GM12865 (cell line): ENCODE measurements at regions not wholly inside any gene's neighbourhood (a gene's known extent, or its start where the extent isn't known, plus 50 kb on each side); places are given as distances from the start of the nearest gene placed in this dataset.

ENCODE experiments used
- DNase-seq: peaks from one replicate; pipeline ENCODE4 v3.0.0; 2010; ENCODE audit warnings: low read depth
- H3K4me3 ChIP-seq: 2 replicates; pipeline ENCODE4 v1.5.1; 2011; ENCODE audit warnings: mild to moderate bottlenecking, low read depth, low read length, control low read depth
- TF ChIP-seq, protein P1 (sequence below): IDR thresholded peaks from 2 replicates; pipeline ENCODE4 v1.5.1; 2011; ENCODE audit warnings: low read length, control low read depth, low read depth, inconsistent platforms; ENCODE audit not compliant: insufficient read depth; ENCODE audit errors: missing control alignments

DNA sequence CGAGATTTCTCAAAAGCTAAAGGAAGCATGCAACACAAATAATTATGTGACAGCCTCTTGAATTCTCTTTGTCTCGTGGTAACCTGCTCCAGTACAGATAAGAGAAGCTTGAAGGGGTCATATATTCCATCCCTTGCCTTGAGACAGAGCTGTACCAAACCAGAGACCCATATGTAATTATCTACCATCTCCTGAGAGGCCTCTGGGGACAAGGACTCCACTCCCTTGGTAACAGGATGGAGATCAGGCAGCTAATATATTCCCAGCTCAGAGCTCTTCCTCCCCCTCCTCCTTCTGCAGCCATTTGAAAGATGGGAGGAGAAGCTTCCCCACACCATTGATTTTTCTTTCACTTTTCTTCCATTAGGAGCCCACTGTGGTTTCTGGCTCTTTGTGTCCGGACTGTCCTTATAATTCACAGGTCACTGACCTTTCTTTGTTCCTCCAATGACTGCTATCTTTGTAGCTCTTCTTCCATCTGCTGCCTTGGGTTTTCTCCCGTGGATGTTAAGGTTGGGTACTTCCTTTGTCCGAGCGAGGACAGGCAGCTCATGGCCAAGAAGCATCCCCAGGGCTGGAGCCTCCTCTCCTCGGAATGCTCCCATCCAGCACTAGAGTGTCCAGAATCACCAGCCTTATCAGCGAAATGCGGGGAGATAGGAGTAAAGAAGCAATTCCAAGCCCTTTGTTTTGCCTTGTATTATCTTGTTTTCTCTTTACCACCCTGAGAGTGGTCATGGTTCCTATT lies 51.4 kb upstream of the CALM2 start:
- TF ChIP-seq, protein P1, sequence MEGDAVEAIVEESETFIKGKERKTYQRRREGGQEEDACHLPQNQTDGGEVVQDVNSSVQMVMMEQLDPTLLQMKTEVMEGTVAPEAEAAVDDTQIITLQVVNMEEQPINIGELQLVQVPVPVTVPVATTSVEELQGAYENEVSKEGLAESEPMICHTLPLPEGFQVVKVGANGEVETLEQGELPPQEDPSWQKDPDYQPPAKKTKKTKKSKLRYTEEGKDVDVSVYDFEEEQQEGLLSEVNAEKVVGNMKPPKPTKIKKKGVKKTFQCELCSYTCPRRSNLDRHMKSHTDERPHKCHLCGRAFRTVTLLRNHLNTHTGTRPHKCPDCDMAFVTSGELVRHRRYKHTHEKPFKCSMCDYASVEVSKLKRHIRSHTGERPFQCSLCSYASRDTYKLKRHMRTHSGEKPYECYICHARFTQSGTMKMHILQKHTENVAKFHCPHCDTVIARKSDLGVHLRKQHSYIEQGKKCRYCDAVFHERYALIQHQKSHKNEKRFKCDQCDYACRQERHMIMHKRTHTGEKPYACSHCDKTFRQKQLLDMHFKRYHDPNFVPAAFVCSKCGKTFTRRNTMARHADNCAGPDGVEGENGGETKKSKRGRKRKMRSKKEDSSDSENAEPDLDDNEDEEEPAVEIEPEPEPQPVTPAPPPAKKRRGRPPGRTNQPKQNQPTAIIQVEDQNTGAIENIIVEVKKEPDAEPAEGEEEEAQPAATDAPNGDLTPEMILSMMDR: no peak
- H3K4me3 ChIP-seq: no peak overlapping the region
- DNase-seq: no peak

GRCh38 chr2:47226923-47227220 lies 50.6 kb upstream of the CALM2 start:
- no peak overlapping the region for H3K4me3 ChIP-seq
- TF ChIP-seq, protein P1: no peak
- DNase-seq: no peak

GRCh38 chr2:47226132-47226922 lies 50.0 kb upstream of the CALM2 start:
- TF ChIP-seq, protein P1: no peak
- H3K4me3 ChIP-seq: no peak overlapping the region
- peak; percentile 10 for DNase-seq
